CD4-positive, alpha-beta T cell (primary cell): ENCODE measurements at regions not wholly inside any gene's neighbourhood (a gene's known extent, or its start where the extent isn't known, plus 50 kb on each side); places are given as distances from the start of the nearest gene placed in this dataset.

ENCODE experiments used
- ATAC-seq: fragments of 200-7000 bp; cut with Tn5 transposase; one replicate; pipeline ENCODE4 v1.10.0; 2022; ENCODE audit warnings: mild to moderate bottlenecking; ENCODE audit not compliant: poor library complexity
- CTCF ChIA-PET: fragments of 350-600 bp; sonication (Branson Sonifier 250); formaldehyde crosslinking; loops from one replicate; lab custom pipeline; 2021; ENCODE audit warnings: antibody characterized with exemption, inconsistent platforms; lab: Charles Lee
- POLR2A ChIA-PET: fragments of 350-600 bp; sonication (Branson Sonifier 250); formaldehyde crosslinking; loops from one replicate; lab custom pipeline; 2021; ENCODE audit warnings: antibody characterized with exemption, inconsistent platforms; lab: Charles Lee
- DNase-seq, 14 experiments: peaks; one replicate each; pipeline ENCODE4 v3.0.0-alpha.2; 2013 to 2020; ENCODE audit warnings: mixed read lengths in 2 of 14
- H3K27ac ChIP-seq, 2 donors: one replicate each; pipeline versions ENCODE4 v1.5.1 to v1.7.0; 2013; ENCODE audit warnings: low read length in 2 of 2, low read depth in 1 of 2, mild to moderate bottlenecking in 1 of 2
- H3K27me3 ChIP-seq, 2 experiments: 1 replicate in 1 of 2; 2 replicates in 1 of 2; pipeline versions ENCODE4 v1.6.1 to v1.7.0; 2013; ENCODE audit warnings: low read length in 2 of 2, control low read depth in 1 of 2, mild to moderate bottlenecking in 1 of 2, moderate library complexity in 1 of 2; ENCODE audit not compliant: insufficient read depth in 2 of 2, control insufficient read depth in 1 of 2
- H3K36me3 ChIP-seq: one replicate; pipeline ENCODE4 v1.6.1; 2013; ENCODE audit warnings: low read length, control low read depth; ENCODE audit not compliant: insufficient read depth
- H3K4me1 ChIP-seq: one replicate; pipeline ENCODE4 v1.6.1; 2013; ENCODE audit warnings: low read length, control low read depth; ENCODE audit not compliant: insufficient read depth
- H3K4me3 ChIP-seq: one replicate; pipeline ENCODE4 v1.5.1; 2013; ENCODE audit warnings: mild to moderate bottlenecking, low read length, moderate library complexity
- H3K9me3 ChIP-seq, 2 experiments: 1 replicate in 1 of 2; 2 replicates in 1 of 2; pipeline versions ENCODE4 v1.6.1 to v1.7.0; 2013; ENCODE audit warnings: low read length in 2 of 2, mild to moderate bottlenecking in 2 of 2, control low read depth in 1 of 2, moderate library complexity in 1 of 2; ENCODE audit not compliant: control insufficient read depth in 1 of 2, insufficient read depth in 1 of 2
- H3K27ac Mint-ChIP-seq: one replicate; pipeline ENCODE4 v1.8.0; 2020; ENCODE audit warnings: mixed read lengths
- H3K27me3 Mint-ChIP-seq: one replicate; pipeline ENCODE4 v1.8.0; 2021; ENCODE audit warnings: mixed read lengths
- H3K36me3 Mint-ChIP-seq: one replicate; pipeline ENCODE4 v1.8.0; 2021; ENCODE audit warnings: low read depth, mixed read lengths
- H3K4me1 Mint-ChIP-seq: one replicate; pipeline ENCODE4 v1.8.0; 2021; ENCODE audit warnings: low read depth, mixed read lengths
- H3K4me3 Mint-ChIP-seq: one replicate; pipeline ENCODE4 v1.8.0; 2020; ENCODE audit warnings: mild to moderate bottlenecking, mixed read lengths
- H3K9me3 Mint-ChIP-seq: one replicate; pipeline ENCODE4 v1.8.0; 2020; ENCODE audit warnings: mixed read lengths
- CTCF ChIP-seq: fragments of 200-600 bp; IDR thresholded peaks from one replicate; pipeline ENCODE4 v1.8.0; 2022; ENCODE audit warnings: antibody characterized with exemption, mild to moderate bottlenecking
- intact Hi-C, 2 experiments: fragments of 100-400 bp; cut with DNase I in 1 of 2; cut with micrococcal nuclease in 1 of 2; formaldehyde crosslinking; loops; one replicate each; pipeline versions ENCODE4 v1.15.1 to v1.9.0; 2023 to 2025; cut with DNase I, micrococcal nuclease

DNA sequence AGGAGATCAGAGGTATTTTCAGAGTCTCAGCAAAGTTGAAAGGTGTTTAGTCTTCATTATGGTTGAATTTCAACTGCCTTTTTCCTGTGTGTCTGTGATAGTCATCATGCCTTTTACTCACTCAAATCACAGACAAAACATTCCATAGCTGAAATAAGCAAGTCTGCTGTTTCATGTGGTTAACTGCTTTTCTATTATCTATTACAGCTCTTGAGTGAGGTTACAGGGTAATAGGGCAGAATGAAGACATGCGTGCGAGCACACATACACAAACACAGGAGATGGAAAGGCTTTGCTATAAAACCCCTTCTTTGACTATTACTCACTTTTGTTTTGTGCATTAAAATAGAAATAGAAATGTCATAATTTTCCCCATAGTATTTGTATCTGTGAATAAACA is 192.6 kb upstream of the RARB start:
- no peaks in the 10 kb centered on the region for H3K36me3 Mint-ChIP-seq
- ATAC-seq = no peak
- Histone ChIP-seq H3K4me3 (no peak overlapping the region), H3K27ac (no peak overlapping the region), H3K9me3 (no peaks in the 10 kb centered on the region), H3K36me3 (no peaks in the 10 kb centered on the region), H3K27me3 (no peaks in the 10 kb centered on the region), H3K4me1 (no peaks in the 10 kb centered on the region)
- H3K9me3 Mint-ChIP-seq = peaks cover 2% of the 10 kb centered on the region
- POLR2A ChIA-PET = no interaction called here
- intact Hi-C loops = no loop called here
- H3K27ac Mint-ChIP-seq = no peak overlapping the region
- no peaks in the 10 kb centered on the region for H3K27me3 Mint-ChIP-seq
- CTCF ChIA-PET = no interaction called here
- no peak for TF ChIP-seq CTCF
- no peak overlapping the region for H3K4me3 Mint-ChIP-seq
- H3K4me1 Mint-ChIP-seq = no peaks in the 10 kb centered on the region
- DNase-seq = no peak

- H3K4me3 ChIP-seq = no peak overlapping the region
Measured at GRCh38 chr3:25237602-25238001, 190.5 kb upstream of the RARB start.

GRCh38 chr3:25239042-25239441 is 189.0 kb upstream of the RARB start:
- Mint-ChIP-seq H3K4me1 (no peaks in the 10 kb centered on the region), H3K27ac (no peak overlapping the region), H3K27me3 (no peaks in the 10 kb centered on the region), H3K36me3 (no peaks in the 10 kb centered on the region), H3K9me3 (peaks cover 9% of the 10 kb centered on the region), H3K4me3 (no peak overlapping the region)
- Histone ChIP-seq H3K36me3 (no peaks in the 10 kb centered on the region), H3K4me3 (no peak overlapping the region), H3K4me1 (no peaks in the 10 kb centered on the region), H3K27ac (no peak overlapping the region), H3K27me3 (no peaks in the 10 kb centered on the region), H3K9me3 (no peaks in the 10 kb centered on the region)
- no peak for TF ChIP-seq CTCF
- CTCF ChIA-PET = no interaction called here
- DNase-seq = no peak
- ATAC-seq = no peak
- intact Hi-C loops = no loop called here
- POLR2A ChIA-PET = no interaction called here

More at GRCh38 chr3:25237602-25238001, 190.5 kb upstream of the RARB start:
- H3K27ac Mint-ChIP-seq = no peak overlapping the region
- Histone ChIP-seq H3K36me3 (no peaks in the 10 kb centered on the region), H3K27me3 (no peaks in the 10 kb centered on the region), H3K9me3 (no peaks in the 10 kb centered on the region), H3K27ac (no peak overlapping the region), H3K4me1 (no peaks in the 10 kb centered on the region)
- DNase-seq (no peak), ATAC-seq (no peak)
- H3K27me3 Mint-ChIP-seq = no peaks in the 10 kb centered on the region
- no peaks in the 10 kb centered on the region for H3K36me3 Mint-ChIP-seq
- intact Hi-C loops = no loop called here
- CTCF ChIA-PET = no interaction called here
- POLR2A ChIA-PET = no interaction called here
- H3K4me1 Mint-ChIP-seq = no peaks in the 10 kb centered on the region
- peaks cover 2% of the 10 kb centered on the region for H3K9me3 Mint-ChIP-seq
- H3K4me3 Mint-ChIP-seq = no peak overlapping the region
- TF ChIP-seq CTCF = no peak
